H9 (cell line): ENCODE measurements at regions not wholly inside any gene's neighbourhood (a gene's known extent, or its start where the extent isn't known, plus 50 kb on each side); places are given as distances from the start of the nearest gene placed in this dataset.

Source experiments
- DNase-seq: peaks from one replicate; pipeline ENCODE4 v3.0.0-alpha.2; 2017
- H2AFZ ChIP-seq: one replicate; pipeline ENCODE4 v1.6.1; 2013; ENCODE audit warnings: mild to moderate bottlenecking, low read length, control low read depth, moderate library complexity
- H2AK5ac ChIP-seq: 2 replicates; pipeline ENCODE4 v1.6.1; 2013; ENCODE audit warnings: low read length, control low read depth, mixed read lengths; ENCODE audit not compliant: insufficient read length
- H2BK120ac ChIP-seq: one replicate; pipeline ENCODE4 v1.6.1; 2013; ENCODE audit warnings: low read depth, mild to moderate bottlenecking, low read length, control low read depth, inconsistent platforms; ENCODE audit not compliant: poor library complexity, severe bottlenecking
- H2BK12ac ChIP-seq: 2 replicates; pipeline ENCODE4 v1.6.1; 2013; ENCODE audit warnings: low read length, control low read depth, mixed read lengths, low read depth; ENCODE audit not compliant: insufficient read length
- H2BK15ac ChIP-seq: 2 replicates; pipeline ENCODE4 v1.6.1; 2013; ENCODE audit warnings: low read depth, low read length, control low read depth
- H2BK20ac ChIP-seq: one replicate; pipeline ENCODE4 v1.6.1; 2013; ENCODE audit warnings: low read depth, mild to moderate bottlenecking, low read length, control low read depth, inconsistent platforms; ENCODE audit not compliant: poor library complexity, severe bottlenecking
- H2BK5ac ChIP-seq: 2 replicates; pipeline ENCODE4 v1.6.1; 2013; ENCODE audit warnings: low read length, control low read depth, mixed read lengths; ENCODE audit not compliant: insufficient read length
- H3K14ac ChIP-seq: 2 replicates; pipeline ENCODE4 v1.6.1; 2013; ENCODE audit warnings: low read length, control low read depth; ENCODE audit not compliant: insufficient read depth
- H3K18ac ChIP-seq: 2 replicates; pipeline ENCODE4 v1.6.1; 2013; ENCODE audit warnings: low read depth, mild to moderate bottlenecking, mixed read lengths, low read length, control low read depth; ENCODE audit not compliant: insufficient read length
- H3K23ac ChIP-seq: 2 replicates; pipeline ENCODE4 v1.6.1; 2013; ENCODE audit warnings: low read length, control low read depth, mixed read lengths, low read depth; ENCODE audit not compliant: insufficient read length
- H3K23me2 ChIP-seq: 2 replicates; pipeline ENCODE4 v1.6.1; 2013; ENCODE audit warnings: low read depth, mild to moderate bottlenecking, mixed read lengths, low read length, control low read depth; ENCODE audit not compliant: insufficient read length, poor library complexity, severe bottlenecking
- H3K27ac ChIP-seq: 2 replicates; pipeline ENCODE4 v1.5.1; 2013; ENCODE audit warnings: low read length, control low read depth, mixed read lengths, low read depth; ENCODE audit not compliant: insufficient read length
- H3K27me3 ChIP-seq: 2 replicates; pipeline ENCODE4 v1.6.1; 2013; ENCODE audit warnings: low read length, control low read depth, inconsistent platforms; ENCODE audit not compliant: insufficient read depth
- H3K4ac ChIP-seq: 2 replicates; pipeline ENCODE4 v1.6.1; 2013; ENCODE audit warnings: low read depth, mild to moderate bottlenecking, control low read depth, inconsistent platforms, low read length, moderate library complexity
- H3K4me1 ChIP-seq: 2 replicates; pipeline ENCODE4 v1.6.1; 2013; ENCODE audit warnings: low read length, control low read depth, inconsistent platforms; ENCODE audit not compliant: insufficient read depth
- H3K4me2 ChIP-seq: 2 replicates; pipeline ENCODE4 v1.6.1; 2013; ENCODE audit warnings: low read length, control low read depth, mixed read lengths; ENCODE audit not compliant: insufficient read length, insufficient read depth
- H3K56ac ChIP-seq: 2 replicates; pipeline ENCODE4 v1.6.1; 2013; ENCODE audit warnings: low read depth, mild to moderate bottlenecking, mixed read lengths, low read length, control low read depth; ENCODE audit not compliant: insufficient read length
- H3K79me1 ChIP-seq: 2 replicates; pipeline ENCODE4 v1.6.1; 2013; ENCODE audit warnings: low read depth, mild to moderate bottlenecking, moderate library complexity, low read length, control low read depth, inconsistent platforms; ENCODE audit not compliant: insufficient read depth, poor library complexity, severe bottlenecking
- H3K79me2 ChIP-seq: 2 replicates; pipeline ENCODE4 v1.6.1; 2013; ENCODE audit warnings: low read length, control low read depth, inconsistent platforms; ENCODE audit not compliant: insufficient read depth
- H3K9ac ChIP-seq: 2 replicates; pipeline ENCODE4 v1.6.1; 2013; ENCODE audit warnings: low read length, control low read depth, mixed read lengths; ENCODE audit not compliant: insufficient read length; ENCODE audit errors: extremely low read depth
- H3K9me3 ChIP-seq: one replicate; pipeline ENCODE4 v1.6.1; 2013; ENCODE audit warnings: low read depth, low read length, inconsistent platforms; ENCODE audit not compliant: control insufficient read depth
- H3T11ph ChIP-seq: one replicate; pipeline ENCODE4 v1.6.1; 2013; ENCODE audit warnings: mild to moderate bottlenecking, low read length, control low read depth, inconsistent platforms
- H4K20me1 ChIP-seq: one replicate; pipeline ENCODE4 v1.6.1; 2013; ENCODE audit not compliant: control insufficient read depth, insufficient read length, insufficient read depth
- H4K5ac ChIP-seq: 2 replicates; pipeline ENCODE4 v1.6.1; 2013; ENCODE audit warnings: low read depth, mild to moderate bottlenecking, mixed read lengths, low read length, control low read depth; ENCODE audit not compliant: insufficient read length
- H4K8ac ChIP-seq: replicated peaks from 2 replicates; pipeline ENCODE4 v1.6.1; 2013; ENCODE audit warnings: low read length, control low read depth, mixed read lengths, low read depth; ENCODE audit not compliant: insufficient read length
- H4K91ac ChIP-seq: 2 replicates; pipeline ENCODE4 v1.6.1; 2013; ENCODE audit warnings: low read depth, mild to moderate bottlenecking, moderate library complexity, mixed read lengths, low read length, control low read depth; ENCODE audit not compliant: insufficient read length
- H3K27ac Mint-ChIP-seq, 3 experiments: 2 replicates in 2 of 3; 3 replicates in 1 of 3; pipeline ENCODE4 v1.8.0; 2020 to 2021; ENCODE audit warnings: mixed read lengths in 3 of 3, mild to moderate bottlenecking in 1 of 3, moderate library complexity in 1 of 3
- H3K27me3 Mint-ChIP-seq: 2 replicates; pipeline ENCODE4 v1.8.0; 2021; ENCODE audit warnings: low read depth, mild to moderate bottlenecking, moderate library complexity, mixed read lengths
- H3K36me3 Mint-ChIP-seq, 3 experiments: 2 replicates in 2 of 3; 3 replicates in 1 of 3; pipeline ENCODE4 v1.8.0; 2020 to 2021; ENCODE audit warnings: low read depth in 3 of 3, mixed read lengths in 3 of 3; ENCODE audit not compliant: insufficient read depth in 1 of 3
- H3K4me1 Mint-ChIP-seq, 2 experiments: 2 replicates each; pipeline ENCODE4 v1.8.0; 2020; ENCODE audit warnings: mixed read lengths in 2 of 2
- H3K4me3 Mint-ChIP-seq, 2 experiments: 2 replicates in 1 of 2; 3 replicates in 1 of 2; pipeline ENCODE4 v1.8.0; 2020 to 2021; ENCODE audit warnings: mild to moderate bottlenecking in 2 of 2, mixed read lengths in 2 of 2, moderate library complexity in 1 of 2
- H3K9me3 Mint-ChIP-seq, 2 experiments: 2 replicates in 1 of 2; 3 replicates in 1 of 2; pipeline ENCODE4 v1.8.0; 2020; ENCODE audit warnings: mild to moderate bottlenecking in 2 of 2, mixed read lengths in 2 of 2, moderate library complexity in 1 of 2
- CTCF ChIP-seq: fragments of 200-600 bp; sonication (generic); conservative IDR thresholded peaks from 3 replicates; pipeline ENCODE4 v1.8.0; 2021; ENCODE audit warnings: antibody characterized with exemption, mild to moderate bottlenecking
- WGBS: extraction: QIAGEN DNeasy Blood & Tissue Kit; methylation state at CpG from one replicate; pipeline ENCODE4 v1.1.7; 2013; ENCODE audit warnings: missing lambda C conversion rate, low lambda C conversion rate, mixed read lengths; ENCODE audit not compliant: insufficient read length; ENCODE audit errors: extremely low coverage; 5-methylcytosine and 5-hydroxymethylcytosine counted together

GRCh38 chr12:105610459-105610858 lies 280.0 kb downstream of the C12orf75 start:
- Histone ChIP-seq H3K18ac (no peak overlapping the region), H4K5ac (no peak overlapping the region), H3K79me2 (no peaks in the 10 kb centered on the region), H2AK5ac (no peak overlapping the region), H3K9me3 (no peaks in the 10 kb centered on the region), H3K4ac (no peak overlapping the region), H2BK12ac (no peak overlapping the region), H2BK120ac (no peak overlapping the region), H3K27me3 (no peaks in the 10 kb centered on the region), H2BK20ac (no peak overlapping the region), H3K4me2 (no peak overlapping the region), H3K79me1 (no peaks in the 10 kb centered on the region), H2BK5ac (no peak overlapping the region), H3K56ac (no peak overlapping the region), H4K91ac (no peak overlapping the region), H3K23me2 (no peaks in the 10 kb centered on the region), H2AFZ (no peak overlapping the region), H3K14ac (no peak overlapping the region), H4K20me1 (no peaks in the 10 kb centered on the region), H4K8ac (no peak overlapping the region), H3K9ac (no peak overlapping the region), H2BK15ac (no peak overlapping the region), H3T11ph (no peak overlapping the region), H3K23ac (no peak overlapping the region), H3K27ac (no peak overlapping the region), H3K4me1 (no peaks in the 10 kb centered on the region)
- no peak for TF ChIP-seq CTCF
- DNase-seq, result no peak
- H3K9me3 Mint-ChIP-seq, result no peaks in the 10 kb centered on the region
- no peaks in the 10 kb centered on the region for H3K36me3 Mint-ChIP-seq
- WGBS, result no CpG with 5 or more reads among the region's 5 CpGs
- no peak overlapping the region for H3K4me3 Mint-ChIP-seq
- peaks cover 0 to 3% of the 10 kb centered on the region in 2 experiments; a peak in 2 of 4 replicates for H3K4me1 Mint-ChIP-seq
- H3K27me3 Mint-ChIP-seq, result peaks cover 2% of the 10 kb centered on the region; the same call in 1 of the 2 replicates
- no peak overlapping the region; a peak in 1 of 7 replicates for H3K27ac Mint-ChIP-seq
